ENCODE measurements at regions not wholly inside any gene's neighbourhood (a gene's known extent, or its start where the extent isn't known, plus 50 kb on each side); places are given as distances from the start of the nearest gene placed in this dataset.

DNA sequence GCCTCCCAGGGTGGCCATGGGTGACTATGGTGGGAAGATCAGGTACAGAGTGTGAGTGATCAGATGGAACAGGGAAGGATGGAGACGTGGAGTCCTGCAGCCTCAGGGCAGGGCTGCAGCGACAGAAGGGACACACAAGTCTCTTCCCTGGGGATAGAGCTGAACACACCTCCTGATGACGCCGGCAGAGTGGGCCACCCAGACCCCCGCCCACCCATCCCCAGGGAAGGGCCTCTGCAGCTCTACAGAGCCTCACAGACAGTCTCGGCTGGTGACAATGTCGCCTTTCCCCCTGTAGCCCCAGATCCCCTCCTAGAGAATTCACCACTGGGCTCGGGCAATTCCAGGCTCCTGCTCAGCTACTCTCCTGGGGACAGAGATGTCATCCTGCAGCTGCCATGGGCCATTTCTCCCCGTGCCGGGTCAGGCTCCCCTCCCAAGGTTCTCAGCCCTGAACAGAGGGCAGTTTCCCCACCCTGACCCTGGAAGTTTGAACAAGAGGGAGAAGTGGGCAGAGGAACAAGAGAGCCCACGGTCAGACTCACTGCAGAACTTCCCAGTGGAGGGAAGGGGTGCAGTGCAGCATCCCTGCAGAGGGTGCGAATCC is 115.7 kb downstream of the NCOR2 start:
- Histone ChIP-seq H3K4me3 (ENCODE audit: low read depth in 1 of 3, low read length in 3 of 3) (no peak overlapping the region), H3K27me3 (ENCODE audit: control insufficient read depth in 3 of 3, insufficient read depth in 3 of 3, low read length in 3 of 3) (no peaks in the 10 kb centered on the region), H3K9me3 (ENCODE audit: control insufficient read depth in 2 of 2, insufficient read depth in 1 of 2, low read depth in 1 of 2, low read length in 1 of 2) (no peaks in the 10 kb centered on the region), H3K27ac (ENCODE audit: low read depth in 1 of 3, low read length in 2 of 3) (no peak overlapping the region), H3K4me1 (ENCODE audit: control insufficient read depth in 3 of 3, insufficient read depth in 2 of 3, low read depth in 1 of 3, low read length in 2 of 3) (peaks cover 0 to 5% (median 0%) of the 10 kb centered on the region in 3 donors), H3K36me3 (ENCODE audit: control insufficient read depth in 3 of 3, insufficient read depth in 2 of 3, low read depth in 1 of 3, low read length in 3 of 3) (peaks cover 0 to 84% (median 5%) of the 10 kb centered on the region in 3 donors)
- DNase-seq (no peak), FAIRE-seq (no peak)
- 82 to 89% (median 88%) methylated on average over 12 of the region's 12 CpGs for WGBS, 3 donors

- Histone ChIP-seq H3K9me3 (ENCODE audit: control insufficient read depth in 2 of 2, insufficient read depth in 1 of 2, low read depth in 1 of 2, low read length in 1 of 2) (no peaks in the 10 kb centered on the region), H3K4me1 (ENCODE audit: control insufficient read depth in 3 of 3, insufficient read depth in 2 of 3, low read depth in 1 of 3, low read length in 2 of 3) (peaks cover 0 to 5% (median 0%) of the 10 kb centered on the region in 3 donors), H3K27ac (ENCODE audit: low read depth in 1 of 3, low read length in 2 of 3) (no peak overlapping the region), H3K4me3 (ENCODE audit: low read depth in 1 of 3, low read length in 3 of 3) (no peak overlapping the region), H3K27me3 (ENCODE audit: control insufficient read depth in 3 of 3, insufficient read depth in 3 of 3, low read length in 3 of 3) (no peaks in the 10 kb centered on the region), H3K36me3 (ENCODE audit: control insufficient read depth in 3 of 3, insufficient read depth in 2 of 3, low read depth in 1 of 3, low read length in 3 of 3) (peaks cover 0 to 81% (median 5%) of the 10 kb centered on the region in 3 donors)
- DNase-seq (no peak), FAIRE-seq (no peak)
- WGBS, 3 donors: 80 to 91% (median 87%) methylated on average over 11 of the region's 11 CpGs
These were observed 116.4 kb downstream of the NCOR2 start for GRCh38 chr12:124451016-124451415.

DNA sequence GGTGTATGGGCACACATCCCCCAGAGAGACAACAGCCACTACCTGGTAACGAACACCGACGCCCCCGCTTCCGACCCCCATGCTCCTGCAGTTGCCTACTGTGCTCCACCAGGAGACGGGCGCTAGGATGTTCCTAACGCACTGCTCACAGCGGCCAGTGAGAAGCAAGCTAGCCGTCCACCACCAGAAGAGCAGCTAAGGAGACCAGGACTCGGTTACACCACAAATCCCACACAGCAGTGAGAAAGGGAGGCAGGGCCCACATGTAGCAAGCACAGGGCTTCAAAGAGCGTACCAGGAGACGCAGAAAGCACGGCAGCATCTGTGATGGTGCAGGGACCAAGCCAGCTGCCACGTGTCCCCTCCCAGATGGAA is 117.0 kb downstream of the NCOR2 start:
- H3K27me3 ChIP-seq (ENCODE audit: control insufficient read depth in 3 of 3, insufficient read depth in 3 of 3, low read length in 3 of 3): no peaks in the 10 kb centered on the region
- 90 to 93% (median 91%) methylated on average over 15 of the region's 15 CpGs for WGBS, 3 donors
- DNase-seq (no peak), FAIRE-seq (no peak)
- H3K36me3 ChIP-seq (ENCODE audit: control insufficient read depth in 3 of 3, insufficient read depth in 2 of 3, low read depth in 1 of 3, low read length in 3 of 3): peaks cover 0 to 81% (median 8%) of the 10 kb centered on the region in 3 donors
- no peak overlapping the region for H3K4me3 ChIP-seq (ENCODE audit: low read depth in 1 of 3, low read length in 3 of 3)
- no peak overlapping the region for H3K27ac ChIP-seq (ENCODE audit: low read depth in 1 of 3, low read length in 2 of 3)
- no peaks in the 10 kb centered on the region for H3K9me3 ChIP-seq (ENCODE audit: control insufficient read depth in 2 of 2, insufficient read depth in 1 of 2, low read depth in 1 of 2, low read length in 1 of 2)
- H3K4me1 ChIP-seq (ENCODE audit: control insufficient read depth in 3 of 3, insufficient read depth in 2 of 3, low read depth in 1 of 3, low read length in 2 of 3): peaks cover 0 to 5% (median 0%) of the 10 kb centered on the region in 3 donors

GRCh38 chr12:124449623-124450375 is 117.6 kb downstream of the NCOR2 start:
- Histone ChIP-seq H3K4me1 (ENCODE audit: control insufficient read depth in 3 of 3, insufficient read depth in 2 of 3, low read depth in 1 of 3, low read length in 2 of 3) (peaks cover 0 to 5% (median 0%) of the 10 kb centered on the region in 3 donors), H3K36me3 (ENCODE audit: control insufficient read depth in 3 of 3, insufficient read depth in 2 of 3, low read depth in 1 of 3, low read length in 3 of 3) (peaks cover 0 to 84% (median 11%) of the 10 kb centered on the region in 3 donors), H3K9me3 (ENCODE audit: control insufficient read depth in 2 of 2, insufficient read depth in 1 of 2, low read depth in 1 of 2, low read length in 1 of 2) (no peaks in the 10 kb centered on the region), H3K27me3 (ENCODE audit: control insufficient read depth in 3 of 3, insufficient read depth in 3 of 3, low read length in 3 of 3) (no peaks in the 10 kb centered on the region), H3K4me3 (ENCODE audit: low read depth in 1 of 3, low read length in 3 of 3) (no peak overlapping the region), H3K27ac (ENCODE audit: low read depth in 1 of 3, low read length in 2 of 3) (no peak overlapping the region)
- DNase-seq: no peak
- FAIRE-seq: no peak
- WGBS, 3 donors: 85 to 91% (median 89%) methylated on average over 24 to 25 of the region's 25 CpGs

DNA sequence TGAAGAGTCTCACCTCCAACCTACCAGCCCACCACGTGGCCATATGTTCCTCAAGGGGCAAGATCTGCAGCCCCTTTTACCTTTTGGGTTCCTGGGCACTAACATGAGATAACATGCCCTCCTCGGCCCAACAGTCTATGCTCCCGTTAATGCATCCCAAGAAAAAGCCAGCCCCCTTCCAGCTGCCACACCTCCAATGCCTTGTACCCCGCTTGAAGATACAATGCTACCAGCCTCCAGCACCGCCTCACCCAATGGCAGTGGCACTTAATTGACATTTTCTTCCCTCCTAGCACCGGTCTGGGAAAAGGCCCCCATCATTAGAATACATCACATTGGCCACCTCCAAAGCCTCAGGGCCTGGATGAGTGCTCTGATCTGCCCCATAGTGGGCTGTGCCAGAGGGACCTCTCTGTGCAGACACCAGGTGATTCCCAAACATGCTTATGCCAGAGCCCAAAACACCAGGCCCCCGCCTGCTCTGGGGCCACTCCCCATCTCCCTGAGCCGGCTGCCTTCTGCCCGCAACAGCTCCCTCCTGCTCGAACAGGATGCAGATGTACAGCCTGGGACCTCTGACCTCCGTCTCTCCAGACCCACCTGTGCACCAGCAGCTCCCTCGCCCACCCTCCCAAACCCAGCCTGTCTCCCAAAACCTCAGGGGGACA is 118.3 kb downstream of the NCOR2 start:
- DNase-seq: no peak

GRCh38 chr12:124448241-124448954 is 119.0 kb downstream of the NCOR2 start:
- H3K36me3 ChIP-seq (ENCODE audit: control insufficient read depth in 3 of 3, insufficient read depth in 2 of 3, low read depth in 1 of 3, low read length in 3 of 3): peaks cover 2 to 86% (median 11%) of the 10 kb centered on the region in 3 donors
- no peaks in the 10 kb centered on the region for H3K9me3 ChIP-seq (ENCODE audit: control insufficient read depth in 2 of 2, insufficient read depth in 1 of 2, low read depth in 1 of 2, low read length in 1 of 2)
- H3K27ac ChIP-seq (ENCODE audit: low read depth in 1 of 3, low read length in 2 of 3): no peak overlapping the region
- DNase-seq (no peak), FAIRE-seq (no peak)
- no peaks in the 10 kb centered on the region for H3K27me3 ChIP-seq (ENCODE audit: control insufficient read depth in 3 of 3, insufficient read depth in 3 of 3, low read length in 3 of 3)
- no peak overlapping the region for H3K4me3 ChIP-seq (ENCODE audit: low read depth in 1 of 3, low read length in 3 of 3)
- 94 to 95% (median 94%) methylated on average over 23 of the region's 23 CpGs for WGBS, 3 donors
- H3K4me1 ChIP-seq (ENCODE audit: control insufficient read depth in 3 of 3, insufficient read depth in 2 of 3, low read depth in 1 of 3, low read length in 2 of 3): peaks cover 0 to 3% (median 0%) of the 10 kb centered on the region in 3 donors

More for the DNA sequence above, 118.3 kb downstream of the NCOR2 start:
- Histone ChIP-seq H3K4me3 (ENCODE audit: low read depth in 1 of 3, low read length in 3 of 3) (no peak overlapping the region), H3K4me1 (ENCODE audit: control insufficient read depth in 3 of 3, insufficient read depth in 2 of 3, low read depth in 1 of 3, low read length in 2 of 3) (peaks cover 0 to 5% (median 2%) of the 10 kb centered on the region in 3 donors), H3K36me3 (ENCODE audit: control insufficient read depth in 3 of 3, insufficient read depth in 2 of 3, low read depth in 1 of 3, low read length in 3 of 3) (peaks cover 0 to 86% (median 11%) of the 10 kb centered on the region in 3 donors), H3K9me3 (ENCODE audit: control insufficient read depth in 2 of 2, insufficient read depth in 1 of 2, low read depth in 1 of 2, low read length in 1 of 2) (no peaks in the 10 kb centered on the region), H3K27ac (ENCODE audit: low read depth in 1 of 3, low read length in 2 of 3) (no peak overlapping the region), H3K27me3 (ENCODE audit: control insufficient read depth in 3 of 3, insufficient read depth in 3 of 3, low read length in 3 of 3) (no peaks in the 10 kb centered on the region)
- FAIRE-seq: no peak
- 91 to 93% (median 92%) methylated on average over 12 of the region's 12 CpGs for WGBS, 3 donors

DNA sequence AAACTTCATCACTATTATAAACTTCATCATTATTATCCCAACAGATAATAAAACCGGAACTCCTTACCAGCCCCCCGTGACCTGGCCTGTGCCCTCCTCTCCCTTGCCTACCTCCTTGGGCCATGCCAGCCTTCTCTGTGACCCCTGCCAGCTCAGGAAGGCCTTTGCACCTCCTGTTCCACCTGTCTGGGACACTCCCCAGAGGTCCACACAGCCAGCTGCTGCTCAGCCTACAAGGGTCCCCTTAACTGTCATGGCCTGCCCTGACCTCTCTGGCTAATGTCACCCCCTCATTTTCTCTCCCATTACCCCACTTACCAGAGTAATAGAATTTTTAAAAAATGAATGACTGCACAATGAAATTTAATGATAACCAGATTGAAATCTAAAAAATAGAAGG is 121.0 kb downstream of the NCOR2 start:
- Histone ChIP-seq H3K27ac (ENCODE audit: low read depth in 1 of 3, low read length in 2 of 3) (no peak overlapping the region), H3K4me3 (ENCODE audit: low read depth in 1 of 3, low read length in 3 of 3) (no peak overlapping the region), H3K27me3 (ENCODE audit: control insufficient read depth in 3 of 3, insufficient read depth in 3 of 3, low read length in 3 of 3) (no peaks in the 10 kb centered on the region), H3K4me1 (ENCODE audit: control insufficient read depth in 3 of 3, insufficient read depth in 2 of 3, low read depth in 1 of 3, low read length in 2 of 3) (peaks cover 0 to 3% (median 0%) of the 10 kb centered on the region in 3 donors), H3K36me3 (ENCODE audit: control insufficient read depth in 3 of 3, insufficient read depth in 2 of 3, low read depth in 1 of 3, low read length in 3 of 3) (peaks cover 4 to 86% (median 11%) of the 10 kb centered on the region in 3 donors), H3K9me3 (ENCODE audit: control insufficient read depth in 2 of 2, insufficient read depth in 1 of 2, low read depth in 1 of 2, low read length in 1 of 2) (no peaks in the 10 kb centered on the region)
- 87 to 94% (median 90%) methylated on average over 2 of the region's 2 CpGs for WGBS, 3 donors
- FAIRE-seq (no peak), DNase-seq (no peak)

DNA sequence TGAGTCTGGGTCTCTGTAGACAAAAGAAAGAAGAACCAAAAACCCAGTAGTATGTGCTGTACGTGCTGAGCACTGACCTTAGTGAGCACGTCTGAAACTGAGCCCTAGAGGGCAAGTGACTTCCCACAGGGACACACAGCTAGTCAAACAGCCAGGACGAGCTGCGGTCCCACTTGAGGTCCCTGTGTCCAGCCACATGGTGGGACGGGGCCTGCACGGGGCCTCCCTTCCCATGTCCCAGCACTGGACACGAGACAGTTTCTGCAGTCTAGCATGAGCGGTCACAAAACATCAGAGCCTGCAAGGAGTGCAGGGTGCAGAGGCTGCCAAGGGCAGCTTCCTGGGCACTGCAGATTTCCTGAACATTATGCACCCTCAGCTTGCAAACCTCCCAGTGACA is 121.6 kb downstream of the NCOR2 start:
- FAIRE-seq (no peak), DNase-seq (no peak)
- H3K36me3 ChIP-seq (ENCODE audit: control insufficient read depth in 3 of 3, insufficient read depth in 2 of 3, low read depth in 1 of 3, low read length in 3 of 3): peaks cover 4 to 84% (median 11%) of the 10 kb centered on the region in 3 donors
- no peaks in the 10 kb centered on the region for H3K27me3 ChIP-seq (ENCODE audit: control insufficient read depth in 3 of 3, insufficient read depth in 3 of 3, low read length in 3 of 3)
- 91 to 97% (median 96%) methylated on average over 8 of the region's 8 CpGs for WGBS, 3 donors
- no peak overlapping the region for H3K4me3 ChIP-seq (ENCODE audit: low read depth in 1 of 3, low read length in 3 of 3)
- no peak overlapping the region for H3K27ac ChIP-seq (ENCODE audit: low read depth in 1 of 3, low read length in 2 of 3)
- H3K4me1 ChIP-seq (ENCODE audit: control insufficient read depth in 3 of 3, insufficient read depth in 2 of 3, low read depth in 1 of 3, low read length in 2 of 3): peaks cover 0 to 3% (median 0%) of the 10 kb centered on the region in 3 donors
- H3K9me3 ChIP-seq (ENCODE audit: control insufficient read depth in 2 of 2, insufficient read depth in 1 of 2, low read depth in 1 of 2, low read length in 1 of 2): no peaks in the 10 kb centered on the region
